ENCODE measurements at regions not wholly inside any gene's neighbourhood (a gene's known extent, or its start where the extent isn't known, plus 50 kb on each side); places are given as distances from the start of the nearest gene placed in this dataset.

GRCh38 chr5:167063788-167064187 lies 1227.7 kb upstream of the WWC1 start:
- TF ChIP-seq CTCF (conservative IDR thresholded peaks at IDR 0.05; ENCODE audit: low read length) (no peak), EZH2phosphoT487 (IDR thresholded peaks at IDR 0.05; ENCODE audit: borderline replicate concordance, low read depth, low read length) (no peak)
